HL-60 (cell line): ENCODE measurements at regions not wholly inside any gene's neighbourhood (a gene's known extent, or its start where the extent isn't known, plus 50 kb on each side); places are given as distances from the start of the nearest gene placed in this dataset.

Experiments used
- DNase-seq, 2 experiments: peaks; one replicate each; pipeline ENCODE4 v3.0.0-alpha.2; 2010 to 2020; ENCODE audit warnings: low read depth in 1 of 2, low spot score in 1 of 2
- H3K27ac ChIP-seq: fragments of 250-450 bp; sonication (Bioruptor Pico); replicated peaks from 2 replicates; pipeline ENCODE4 v1.5.1; 2020; ENCODE audit warnings: mild to moderate bottlenecking, moderate library complexity
- H3K27me3 ChIP-seq: fragments of 250-450 bp; sonication (Bioruptor Pico); 2 replicates; pipeline ENCODE4 v1.5.1; 2021; ENCODE audit warnings: mild to moderate bottlenecking, moderate library complexity; ENCODE audit not compliant: insufficient read depth, poor library complexity, severe bottlenecking
- H3K4me3 ChIP-seq: replicated peaks from 2 replicates; pipeline ENCODE4 v1.5.1; 2011; ENCODE audit warnings: mild to moderate bottlenecking, control low read depth, low read length; ENCODE audit not compliant: insufficient read depth
- GABPA ChIP-seq: IDR thresholded peaks from 2 replicates; pipeline ENCODE4 v1.6.1; 2012; ENCODE audit warnings: low read depth
- POLR2AphosphoS5 ChIP-seq: IDR thresholded peaks from 2 replicates; pipeline ENCODE4 v1.6.1; 2012; ENCODE audit warnings: low read depth
- SPI1 ChIP-seq: IDR thresholded peaks from 2 replicates; pipeline ENCODE4 v1.6.1; 2012; ENCODE audit warnings: low read depth, mild to moderate bottlenecking, borderline replicate concordance
- TF ChIP-seq, protein P1 (sequence below): IDR thresholded peaks from 2 replicates; pipeline ENCODE4 v1.6.1; 2012; ENCODE audit warnings: low read depth; ENCODE audit not compliant: insufficient replicate concordance
- TF ChIP-seq, protein P2 (sequence below): IDR thresholded peaks from one replicate; pipeline ENCODE4 v1.5.1; 2011; ENCODE audit warnings: low read length, control low read depth, inconsistent platforms; ENCODE audit not compliant: insufficient read depth

DNA sequence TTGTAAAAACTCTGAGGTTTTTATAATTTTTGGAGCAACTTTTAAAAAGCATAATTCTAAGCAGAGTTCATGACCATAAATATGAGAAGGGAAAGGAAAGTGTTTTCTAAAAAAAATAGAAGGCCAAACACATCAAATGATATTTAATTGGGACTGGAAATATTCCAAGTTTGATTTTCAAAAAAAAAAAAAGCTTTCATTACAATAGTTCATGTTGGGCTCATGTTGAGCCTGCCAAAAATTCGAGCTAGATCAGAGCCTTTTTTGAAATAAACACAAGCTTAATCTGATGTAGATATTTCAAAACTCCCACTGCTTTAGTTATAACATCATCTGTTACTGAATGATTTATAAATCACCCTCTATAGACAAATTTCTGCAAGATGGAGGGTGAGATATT is 163.4 kb upstream of the DEFB112 start:
- TF ChIP-seq, protein P1, sequence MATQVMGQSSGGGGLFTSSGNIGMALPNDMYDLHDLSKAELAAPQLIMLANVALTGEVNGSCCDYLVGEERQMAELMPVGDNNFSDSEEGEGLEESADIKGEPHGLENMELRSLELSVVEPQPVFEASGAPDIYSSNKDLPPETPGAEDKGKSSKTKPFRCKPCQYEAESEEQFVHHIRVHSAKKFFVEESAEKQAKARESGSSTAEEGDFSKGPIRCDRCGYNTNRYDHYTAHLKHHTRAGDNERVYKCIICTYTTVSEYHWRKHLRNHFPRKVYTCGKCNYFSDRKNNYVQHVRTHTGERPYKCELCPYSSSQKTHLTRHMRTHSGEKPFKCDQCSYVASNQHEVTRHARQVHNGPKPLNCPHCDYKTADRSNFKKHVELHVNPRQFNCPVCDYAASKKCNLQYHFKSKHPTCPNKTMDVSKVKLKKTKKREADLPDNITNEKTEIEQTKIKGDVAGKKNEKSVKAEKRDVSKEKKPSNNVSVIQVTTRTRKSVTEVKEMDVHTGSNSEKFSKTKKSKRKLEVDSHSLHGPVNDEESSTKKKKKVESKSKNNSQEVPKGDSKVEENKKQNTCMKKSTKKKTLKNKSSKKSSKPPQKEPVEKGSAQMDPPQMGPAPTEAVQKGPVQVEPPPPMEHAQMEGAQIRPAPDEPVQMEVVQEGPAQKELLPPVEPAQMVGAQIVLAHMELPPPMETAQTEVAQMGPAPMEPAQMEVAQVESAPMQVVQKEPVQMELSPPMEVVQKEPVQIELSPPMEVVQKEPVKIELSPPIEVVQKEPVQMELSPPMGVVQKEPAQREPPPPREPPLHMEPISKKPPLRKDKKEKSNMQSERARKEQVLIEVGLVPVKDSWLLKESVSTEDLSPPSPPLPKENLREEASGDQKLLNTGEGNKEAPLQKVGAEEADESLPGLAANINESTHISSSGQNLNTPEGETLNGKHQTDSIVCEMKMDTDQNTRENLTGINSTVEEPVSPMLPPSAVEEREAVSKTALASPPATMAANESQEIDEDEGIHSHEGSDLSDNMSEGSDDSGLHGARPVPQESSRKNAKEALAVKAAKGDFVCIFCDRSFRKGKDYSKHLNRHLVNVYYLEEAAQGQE = no peak
- no peak for TF ChIP-seq GABPA
- TF ChIP-seq, protein P2, sequence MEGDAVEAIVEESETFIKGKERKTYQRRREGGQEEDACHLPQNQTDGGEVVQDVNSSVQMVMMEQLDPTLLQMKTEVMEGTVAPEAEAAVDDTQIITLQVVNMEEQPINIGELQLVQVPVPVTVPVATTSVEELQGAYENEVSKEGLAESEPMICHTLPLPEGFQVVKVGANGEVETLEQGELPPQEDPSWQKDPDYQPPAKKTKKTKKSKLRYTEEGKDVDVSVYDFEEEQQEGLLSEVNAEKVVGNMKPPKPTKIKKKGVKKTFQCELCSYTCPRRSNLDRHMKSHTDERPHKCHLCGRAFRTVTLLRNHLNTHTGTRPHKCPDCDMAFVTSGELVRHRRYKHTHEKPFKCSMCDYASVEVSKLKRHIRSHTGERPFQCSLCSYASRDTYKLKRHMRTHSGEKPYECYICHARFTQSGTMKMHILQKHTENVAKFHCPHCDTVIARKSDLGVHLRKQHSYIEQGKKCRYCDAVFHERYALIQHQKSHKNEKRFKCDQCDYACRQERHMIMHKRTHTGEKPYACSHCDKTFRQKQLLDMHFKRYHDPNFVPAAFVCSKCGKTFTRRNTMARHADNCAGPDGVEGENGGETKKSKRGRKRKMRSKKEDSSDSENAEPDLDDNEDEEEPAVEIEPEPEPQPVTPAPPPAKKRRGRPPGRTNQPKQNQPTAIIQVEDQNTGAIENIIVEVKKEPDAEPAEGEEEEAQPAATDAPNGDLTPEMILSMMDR = no peak
- TF ChIP-seq SPI1 = no peak
- no peak for TF ChIP-seq POLR2AphosphoS5
- H3K27ac ChIP-seq = no peak overlapping the region
- no peak for DNase-seq
- H3K27me3 ChIP-seq = no peaks in the 10 kb centered on the region
- no peak overlapping the region for H3K4me3 ChIP-seq

DNA sequence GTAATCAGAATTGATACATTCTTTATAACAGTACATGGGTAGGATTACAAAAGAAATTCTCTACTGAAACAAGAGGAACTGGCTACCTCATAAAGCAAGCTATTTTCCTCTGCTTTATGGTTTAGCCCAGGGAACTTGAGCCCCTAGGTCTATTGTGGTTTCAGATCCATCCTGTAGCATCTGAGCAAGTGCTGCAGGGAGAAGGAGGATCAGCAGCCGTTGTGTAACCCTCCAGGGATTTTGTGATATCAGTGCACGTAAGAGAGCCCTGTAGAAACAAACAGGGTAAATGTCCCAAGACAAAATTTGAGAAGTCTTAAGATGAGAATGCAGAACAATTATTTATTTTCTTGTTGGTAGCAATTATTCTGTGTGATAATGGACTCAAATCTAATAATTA is 165.2 kb upstream of the DEFB112 start:
- Histone ChIP-seq H3K27ac (no peak overlapping the region), H3K4me3 (no peak overlapping the region), H3K27me3 (no peaks in the 10 kb centered on the region)
- no peak for DNase-seq
- TF ChIP-seq GABPA = no peak
- TF ChIP-seq SPI1 = no peak
- TF ChIP-seq, protein P1 = no peak
- TF ChIP-seq, protein P2 = no peak
- no peak for TF ChIP-seq POLR2AphosphoS5

DNA sequence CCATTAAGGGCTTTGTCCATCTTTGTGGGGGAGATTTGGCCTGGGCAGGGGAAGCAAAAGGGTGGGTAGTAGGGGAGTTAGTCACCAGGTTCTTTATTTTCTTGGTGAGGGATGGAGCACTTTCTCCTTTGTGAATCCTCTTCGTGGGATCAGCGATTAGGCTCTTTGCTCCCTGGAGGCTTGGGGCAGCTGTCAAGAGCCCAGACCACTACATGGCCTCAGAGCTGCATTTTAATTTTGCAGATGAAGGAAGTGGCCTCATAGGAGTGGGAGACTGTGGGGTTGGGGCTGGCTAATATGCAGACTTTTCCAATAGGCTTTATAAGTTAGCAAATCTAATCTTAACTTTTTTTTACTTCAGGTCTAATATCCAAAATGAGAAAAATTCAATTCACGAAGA is 168.1 kb upstream of the DEFB112 start:
- no peak for TF ChIP-seq SPI1
- TF ChIP-seq, protein P1 = no peak
- TF ChIP-seq, protein P2 = no peak
- no peak for TF ChIP-seq POLR2AphosphoS5
- TF ChIP-seq GABPA = no peak
- no peak overlapping the region for H3K4me3 ChIP-seq
- H3K27me3 ChIP-seq = no peaks in the 10 kb centered on the region
- no peak for DNase-seq
- H3K27ac ChIP-seq = no peak overlapping the region
